Esophagus muscularis mucosa (tissue), 3 donors: ENCODE measurements at regions not wholly inside any gene's neighbourhood (a gene's known extent, or its start where the extent isn't known, plus 50 kb on each side); places are given as distances from the start of the nearest gene placed in this dataset.
A peak's percentile ranks its signal among the peaks of the same experiment; 100 is the strongest.

ENCODE experiments used
- CTCF ChIP-seq, 3 experiments: fragments of 200-600 bp in 2 of 3; fragments of 450-650 bp in 1 of 3; sonication (generic) in 2 of 3; IDR thresholded peaks; one replicate each; pipeline ENCODE4 v1.5.1; 2017 to 2019; ENCODE audit warnings: antibody characterized with exemption in 3 of 3, mild to moderate bottlenecking in 2 of 3, moderate library complexity in 1 of 3
- POLR2A ChIP-seq: fragments of 450-650 bp; IDR thresholded peaks from one replicate; pipeline ENCODE4 v1.6.1; 2017; ENCODE audit warnings: antibody characterized with exemption, moderate library complexity, mild to moderate bottlenecking, low read depth
- POLR2AphosphoS5 ChIP-seq, 2 donors: sonication (generic); formaldehyde crosslinking; IDR thresholded peaks; one replicate each; pipeline ENCODE4 v1.6.1; 2017; ENCODE audit warnings: antibody characterized with exemption in 2 of 2

DNA sequence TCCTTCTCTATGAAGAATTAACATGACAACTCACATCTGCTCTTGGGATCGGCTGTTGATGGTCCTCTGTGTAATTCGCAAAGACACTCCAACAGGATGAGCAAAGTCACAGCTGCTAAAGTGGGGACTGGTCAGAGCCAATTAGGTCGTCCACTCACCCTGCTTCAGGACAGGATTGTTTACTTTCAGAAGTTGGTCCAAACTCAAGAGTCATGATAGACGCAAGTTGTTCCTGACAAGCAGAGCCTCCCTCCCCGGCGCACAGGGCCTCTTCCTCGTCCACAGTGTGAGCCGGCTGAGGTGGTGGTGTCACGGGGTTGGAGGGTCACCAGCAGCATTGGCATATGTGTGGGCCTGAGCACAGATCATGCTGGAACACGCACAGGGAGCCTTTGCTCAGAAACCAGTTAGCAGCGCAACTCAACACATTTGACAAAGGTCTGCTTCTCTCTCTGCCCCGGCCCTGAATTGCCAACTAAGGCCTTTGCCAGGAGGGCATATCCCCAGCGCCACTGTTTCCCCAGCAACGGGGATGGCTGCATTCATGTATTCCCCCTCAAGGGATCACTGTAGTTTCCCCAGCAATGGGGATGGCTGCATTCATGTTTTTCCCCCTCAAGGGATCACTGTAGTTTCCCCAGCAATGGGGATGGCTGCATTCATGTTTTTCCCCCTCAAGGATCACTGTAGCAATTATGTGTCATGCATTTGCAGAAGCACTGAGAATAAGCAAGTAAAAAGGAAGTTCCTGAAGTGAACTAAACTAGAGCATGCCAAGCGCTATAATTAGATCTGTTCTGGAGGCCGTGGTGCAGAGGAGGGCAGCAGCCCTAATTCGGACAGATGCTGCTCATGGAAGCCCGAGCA is 111.7 kb downstream of the THBS2 start:
- TF ChIP-seq POLR2A = no peak
- no peak for TF ChIP-seq CTCF (IDR thresholded peaks at IDR 0.05)
- peak; percentile 56 to 63 for TF ChIP-seq POLR2AphosphoS5 (IDR thresholded peaks at IDR 0.05)
